A549 (cell line): ENCODE measurements at regions not wholly inside any gene's neighbourhood (a gene's known extent, or its start where the extent isn't known, plus 50 kb on each side); places are given as distances from the start of the nearest gene placed in this dataset.

ENCODE experiments used
- CTCF ChIP-seq: fragments of >200 bp; sonication (Bioruptor Twin); formaldehyde crosslinking; IDR thresholded peaks from 3 replicates; pipeline ENCODE4 v1.5.1; 2016
- EP300 ChIP-seq, 2 experiments: fragments of >200 bp; sonication (Bioruptor Twin); formaldehyde crosslinking; IDR thresholded peaks; 2 replicates in 1 of 2; 3 replicates in 1 of 2; pipeline ENCODE4 v1.6.1; 2016 to 2017
- ESRRA ChIP-seq: fragments of 150-350 bp; IDR thresholded peaks from 2 replicates; pipeline ENCODE4 v1.6.1; 2014; ENCODE audit warnings: mild to moderate bottlenecking, low read length, borderline replicate concordance
- HDAC2 ChIP-seq: fragments of 200-600 bp; sonication (generic); IDR thresholded peaks from 2 replicates; pipeline ENCODE4 v1.6.1; 2016
- MAFK ChIP-seq: fragments of 450-650 bp; IDR thresholded peaks from 2 replicates; pipeline ENCODE4 v1.6.1; 2014; ENCODE audit not compliant: partially characterized antibody
- MAX ChIP-seq: IDR thresholded peaks from 2 replicates; pipeline ENCODE4 v1.6.1; 2012
- POLR2A ChIP-seq: IDR thresholded peaks from 2 replicates; pipeline ENCODE4 v1.6.1; 2012; ENCODE audit warnings: mild to moderate bottlenecking, low read length
- USF2 ChIP-seq: fragments of 450-650 bp; IDR thresholded peaks from 2 replicates; pipeline ENCODE4 v1.6.1; 2014; ENCODE audit warnings: antibody characterized with exemption
- ZFP36 ChIP-seq: fragments of 450-650 bp; IDR thresholded peaks from 2 replicates; pipeline ENCODE4 v1.6.1; 2014; ENCODE audit warnings: borderline replicate concordance; ENCODE audit not compliant: partially characterized antibody
- TF ChIP-seq, protein P1 (sequence below): fragments of 200-600 bp; sonication (generic); IDR thresholded peaks from 2 replicates; pipeline ENCODE4 v1.6.1; 2016; ENCODE audit warnings: antibody characterized with exemption, mild to moderate bottlenecking, moderate library complexity

DNA sequence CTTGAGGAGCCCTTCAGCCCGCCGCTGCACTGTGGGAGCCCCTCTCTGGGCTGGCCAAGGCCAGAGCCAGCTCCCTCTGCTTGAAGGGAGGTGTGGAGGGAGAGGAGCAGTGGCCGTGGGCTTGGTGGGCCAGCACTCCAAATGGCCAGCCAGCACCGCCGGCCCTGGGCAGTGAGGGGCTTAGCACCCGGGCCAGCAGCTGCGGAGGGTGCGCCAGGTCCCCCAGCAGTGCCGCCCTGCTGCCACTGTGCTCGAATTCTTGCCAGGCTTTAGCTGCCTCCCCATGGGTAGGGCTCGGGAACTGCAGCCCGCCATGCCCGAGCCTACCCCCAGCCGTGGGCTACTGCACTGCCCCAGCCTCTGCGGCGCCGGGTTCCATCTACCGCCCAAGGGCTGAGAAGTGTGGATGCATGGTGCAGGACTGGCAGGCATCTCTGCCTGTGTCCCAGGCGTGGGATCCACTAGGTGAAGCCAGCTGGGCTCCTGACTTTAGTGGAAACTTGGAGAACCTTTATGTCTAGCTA is 82.7 kb downstream of the KCNA4 start:
- no peak for TF ChIP-seq POLR2A
- TF ChIP-seq CTCF, result no peak
- no peak for TF ChIP-seq USF2
- TF ChIP-seq MAX, result no peak
- no peak for TF ChIP-seq EP300 (IDR thresholded peaks at IDR 0.05)
- TF ChIP-seq ZFP36, result no peak
- TF ChIP-seq ESRRA, result no peak
- TF ChIP-seq, protein P1, sequence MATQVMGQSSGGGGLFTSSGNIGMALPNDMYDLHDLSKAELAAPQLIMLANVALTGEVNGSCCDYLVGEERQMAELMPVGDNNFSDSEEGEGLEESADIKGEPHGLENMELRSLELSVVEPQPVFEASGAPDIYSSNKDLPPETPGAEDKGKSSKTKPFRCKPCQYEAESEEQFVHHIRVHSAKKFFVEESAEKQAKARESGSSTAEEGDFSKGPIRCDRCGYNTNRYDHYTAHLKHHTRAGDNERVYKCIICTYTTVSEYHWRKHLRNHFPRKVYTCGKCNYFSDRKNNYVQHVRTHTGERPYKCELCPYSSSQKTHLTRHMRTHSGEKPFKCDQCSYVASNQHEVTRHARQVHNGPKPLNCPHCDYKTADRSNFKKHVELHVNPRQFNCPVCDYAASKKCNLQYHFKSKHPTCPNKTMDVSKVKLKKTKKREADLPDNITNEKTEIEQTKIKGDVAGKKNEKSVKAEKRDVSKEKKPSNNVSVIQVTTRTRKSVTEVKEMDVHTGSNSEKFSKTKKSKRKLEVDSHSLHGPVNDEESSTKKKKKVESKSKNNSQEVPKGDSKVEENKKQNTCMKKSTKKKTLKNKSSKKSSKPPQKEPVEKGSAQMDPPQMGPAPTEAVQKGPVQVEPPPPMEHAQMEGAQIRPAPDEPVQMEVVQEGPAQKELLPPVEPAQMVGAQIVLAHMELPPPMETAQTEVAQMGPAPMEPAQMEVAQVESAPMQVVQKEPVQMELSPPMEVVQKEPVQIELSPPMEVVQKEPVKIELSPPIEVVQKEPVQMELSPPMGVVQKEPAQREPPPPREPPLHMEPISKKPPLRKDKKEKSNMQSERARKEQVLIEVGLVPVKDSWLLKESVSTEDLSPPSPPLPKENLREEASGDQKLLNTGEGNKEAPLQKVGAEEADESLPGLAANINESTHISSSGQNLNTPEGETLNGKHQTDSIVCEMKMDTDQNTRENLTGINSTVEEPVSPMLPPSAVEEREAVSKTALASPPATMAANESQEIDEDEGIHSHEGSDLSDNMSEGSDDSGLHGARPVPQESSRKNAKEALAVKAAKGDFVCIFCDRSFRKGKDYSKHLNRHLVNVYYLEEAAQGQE, result no peak
- TF ChIP-seq MAFK, result no peak
- no peak for TF ChIP-seq HDAC2
